Stimulated activated CD4-positive, alpha-beta T cell treated with anti-CD3 and anti-CD28 coated beads, Interleukin-1b, Interleukin-23, amount 100 ng/mL, for 48 hours (primary cell): ENCODE measurements at regions not wholly inside any gene's neighbourhood (a gene's known extent, or its start where the extent isn't known, plus 50 kb on each side); places are given as distances from the start of the nearest gene placed in this dataset.
"Not testable (repeated sequence)": the region's sequence is repeated elsewhere in the genome, so short reads cannot be mapped to it uniquely, and the experiment has no call there.

ENCODE experiments used
- DNase-seq: peaks from one replicate; pipeline ENCODE4 v3.0.0-alpha.2; 2020

- DNase-seq, result no peak
These were observed 229.6 kb upstream of the ZNF608 start for GRCh38 chr5:124976086-124976485.

GRCh38 chr5:124979251-124979650 is 232.8 kb upstream of the ZNF608 start:
- no peak for DNase-seq

GRCh38 chr5:124980163-124980941 is 233.9 kb upstream of the ZNF608 start:
- DNase-seq, result no peak

GRCh38 chr5:124981901-124982300 is 235.5 kb upstream of the ZNF608 start:
- no peak for DNase-seq

- no peak for DNase-seq
These were observed 239.7 kb upstream of the ZNF608 start for GRCh38 chr5:124986170-124986569.

GRCh38 chr5:124986667-124987066 is 240.2 kb upstream of the ZNF608 start:
- no peak for DNase-seq

- not testable (repeated sequence) for DNase-seq
These were observed 241.3 kb upstream of the ZNF608 start for GRCh38 chr5:124987786-124988185.

- DNase-seq, result no peak
These were observed 244.3 kb upstream of the ZNF608 start for GRCh38 chr5:124990723-124991122.

GRCh38 chr5:124995421-124995820 is 249.0 kb upstream of the ZNF608 start:
- DNase-seq, result no peak

GRCh38 chr5:124996023-124996763 is 249.8 kb upstream of the ZNF608 start:
- no peak for DNase-seq

- no peak for DNase-seq
These were observed 250.3 kb upstream of the ZNF608 start for GRCh38 chr5:124996764-124997077.

- DNase-seq, result no peak
These were observed 250.9 kb upstream of the ZNF608 start for GRCh38 chr5:124997186-124997893.

- no peak for DNase-seq
These were observed 252.1 kb upstream of the ZNF608 start for GRCh38 chr5:124998520-124998919.

- DNase-seq, result no peak
These were observed 256.5 kb upstream of the ZNF608 start for GRCh38 chr5:125002727-125003598.

- no peak for DNase-seq
These were observed 257.6 kb upstream of the ZNF608 start for GRCh38 chr5:125004009-125004408.

- no peak for DNase-seq
These were observed 258.8 kb upstream of the ZNF608 start for GRCh38 chr5:125005266-125005665.

GRCh38 chr5:125006011-125006685 is 259.7 kb upstream of the ZNF608 start:
- no peak for DNase-seq

- DNase-seq, result no peak
These were observed 263.9 kb upstream of the ZNF608 start for GRCh38 chr5:125010356-125010755.

GRCh38 chr5:125011014-125011413 is 264.6 kb upstream of the ZNF608 start:
- DNase-seq, result no peak

GRCh38 chr5:125011419-125011818 is 265.0 kb upstream of the ZNF608 start:
- DNase-seq, result no peak

GRCh38 chr5:125011947-125012346 is 265.5 kb upstream of the ZNF608 start:
- no peak for DNase-seq

- DNase-seq, result no peak
These were observed 266.4 kb upstream of the ZNF608 start for GRCh38 chr5:125012727-125013451.
